NCI-H187 (cell line): ENCODE measurements at regions not wholly inside any gene's neighbourhood (a gene's known extent, or its start where the extent isn't known, plus 50 kb on each side); places are given as distances from the start of the nearest gene placed in this dataset.

ENCODE experiments used
- DNase-seq, 2 experiments: peaks; one replicate each; lab custom pipeline; 2025; lab: John Stamatoyannopoulos, UW

DNA sequence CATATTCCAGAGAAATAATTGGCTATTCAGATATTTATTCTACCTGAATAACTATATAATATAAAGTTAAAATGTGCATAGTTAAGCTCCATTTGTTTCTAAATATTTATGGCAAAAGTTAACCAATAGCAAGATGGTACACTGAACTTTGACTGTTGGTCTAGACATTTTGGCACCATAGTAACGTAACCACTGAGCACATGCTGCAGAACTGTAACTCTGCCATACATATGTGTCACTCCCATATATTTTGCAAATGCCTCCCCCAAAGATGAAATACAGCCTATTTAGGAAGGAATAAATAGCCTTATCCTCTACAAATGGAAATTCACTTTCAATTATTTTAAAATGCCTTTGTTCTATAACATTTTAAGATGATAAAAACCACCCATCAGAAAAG, 424.9 kb downstream of the CENPC start:
- DNase-seq: no peak

DNA sequence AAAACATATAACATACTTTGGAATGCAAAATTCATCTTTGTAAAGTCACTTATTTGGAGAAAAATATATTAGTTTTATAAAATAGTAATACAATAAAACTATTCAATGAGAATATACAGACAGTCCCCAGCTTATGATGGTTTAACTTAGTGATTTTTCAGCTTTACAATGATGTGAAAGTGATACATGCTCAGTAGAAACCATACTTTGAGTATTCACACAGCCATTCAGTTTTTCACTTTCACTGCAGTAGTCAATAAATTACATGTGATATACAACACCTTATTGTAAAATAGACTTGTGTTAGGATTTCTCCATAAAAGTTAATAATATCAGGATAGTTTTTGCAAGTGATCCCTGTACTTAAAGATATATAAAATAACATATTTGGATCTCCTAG, 436.0 kb downstream of the CENPC start:
- DNase-seq: no peak

DNA sequence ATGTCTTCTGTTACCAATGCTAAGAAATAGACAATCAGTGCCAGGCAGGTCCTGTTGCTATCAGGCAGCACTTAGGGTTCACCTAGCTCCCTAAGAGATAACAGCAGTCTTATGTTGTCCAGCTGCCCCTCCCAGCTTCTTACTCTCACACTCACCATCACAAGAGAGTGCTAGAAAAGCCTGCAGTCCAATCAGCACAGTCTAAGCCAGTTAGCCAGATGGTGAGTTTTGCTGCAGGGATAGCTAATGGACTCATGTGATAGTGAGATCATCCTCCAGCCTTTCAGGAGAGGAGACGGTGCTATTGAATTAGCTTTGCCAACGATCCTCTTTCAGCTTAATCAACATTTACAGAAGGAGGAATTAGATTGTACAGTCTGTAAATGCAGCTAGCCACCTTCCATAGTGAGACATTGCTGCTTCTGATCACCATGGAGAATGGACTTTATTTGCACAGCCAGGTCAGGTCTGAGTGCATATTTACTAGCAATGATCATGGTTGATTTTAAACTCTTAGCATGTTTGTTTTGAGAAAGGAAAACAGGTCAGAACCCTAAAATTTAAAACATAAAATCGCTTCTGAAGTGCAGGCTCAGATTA, 438.3 kb downstream of the CENPC start:
- DNase-seq: peak; percentile 28 to 59

DNA sequence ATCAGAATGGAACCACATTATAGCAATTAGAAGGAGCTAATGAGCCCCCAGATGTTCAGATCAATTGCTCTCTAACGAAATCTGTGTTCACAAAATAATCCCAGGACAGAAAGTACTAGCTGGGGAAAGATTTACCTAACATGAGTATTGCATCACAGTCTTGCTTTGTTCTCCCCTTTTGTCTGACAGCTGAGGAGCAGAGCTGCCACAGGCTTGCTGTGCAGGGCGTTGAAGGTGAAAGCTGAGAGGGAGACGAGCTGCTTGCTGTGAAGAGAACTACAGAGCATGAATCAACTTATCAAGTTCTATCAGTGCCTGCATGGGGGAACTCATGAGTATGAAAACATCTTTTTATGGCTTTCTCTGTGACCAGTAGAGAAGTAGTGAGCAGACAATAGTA, 441.2 kb downstream of the CENPC start:
- DNase-seq: no peak

DNA sequence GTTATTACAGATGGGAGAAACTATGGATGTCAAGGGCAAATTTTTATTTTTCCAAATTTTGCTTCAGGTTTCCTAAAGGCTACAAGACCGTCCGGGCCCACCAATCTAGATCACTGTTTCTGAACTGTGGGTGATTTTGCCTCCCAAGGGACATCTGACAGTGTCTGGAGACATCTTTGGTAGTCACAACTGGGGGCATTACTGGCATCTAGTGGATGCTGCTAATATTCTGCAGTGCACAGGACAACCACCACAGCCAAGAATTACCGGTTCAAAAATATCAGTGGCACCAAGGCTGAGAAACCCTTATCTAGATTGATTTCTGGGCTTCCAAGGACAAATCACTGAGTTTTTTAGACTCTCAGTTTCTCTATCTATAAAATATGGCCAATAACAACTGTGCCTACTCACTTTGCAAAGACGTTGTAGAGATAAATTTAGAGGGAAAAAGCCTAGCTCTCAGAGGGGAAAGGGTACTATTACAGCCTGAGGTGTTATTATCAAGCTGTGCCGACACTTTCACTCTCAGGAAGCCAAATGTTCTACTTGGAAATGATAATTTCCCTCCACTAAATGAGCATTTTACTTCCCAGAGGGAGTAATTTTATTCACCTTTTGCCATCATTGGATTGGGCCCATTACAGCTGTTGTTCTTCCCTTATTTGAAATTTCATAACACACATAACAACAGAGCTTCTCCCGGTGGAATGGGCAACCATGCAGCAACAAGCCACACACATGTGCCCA, 442.1 kb downstream of the CENPC start:
- no peak for DNase-seq

DNA sequence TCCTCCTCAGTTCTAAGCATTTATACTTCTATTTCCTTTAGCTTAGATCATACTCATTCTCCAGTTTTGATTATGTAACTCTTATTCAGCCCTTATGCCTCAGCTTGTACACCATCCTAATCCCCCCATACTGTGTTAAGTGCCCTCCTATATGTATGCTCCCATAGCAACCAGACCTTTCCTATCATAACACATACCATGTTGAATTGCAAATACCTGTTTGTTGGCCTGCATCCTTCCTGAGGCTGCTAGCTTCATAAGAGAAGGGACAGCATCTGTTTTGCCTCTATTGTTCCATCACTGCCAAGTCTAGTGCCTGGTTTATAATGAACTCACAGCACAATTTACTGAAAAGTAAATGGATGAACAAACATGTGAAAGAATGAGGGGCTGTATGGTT, 443.7 kb downstream of the CENPC start:
- no peak for DNase-seq

DNA sequence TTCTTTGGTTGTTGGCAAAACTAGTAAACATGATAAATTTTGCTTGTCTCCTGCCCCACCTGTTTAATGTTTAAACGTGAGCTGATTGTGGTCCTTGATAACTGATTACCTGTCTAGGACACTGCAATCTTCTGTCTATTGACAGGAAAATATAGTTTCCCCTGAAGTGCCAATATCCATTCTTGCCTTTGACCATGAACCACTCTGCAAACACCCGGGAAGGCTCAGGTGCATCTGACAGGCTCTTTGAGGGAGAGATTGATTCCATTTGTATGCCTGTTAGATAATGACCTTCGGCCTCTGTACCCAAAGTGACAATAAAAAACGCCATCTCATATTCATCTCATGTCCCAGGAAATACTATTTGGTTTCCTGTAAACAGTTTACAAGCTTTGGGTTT, 453.0 kb downstream of the CENPC start:
- DNase-seq: peak; percentile 16 to 27

DNA sequence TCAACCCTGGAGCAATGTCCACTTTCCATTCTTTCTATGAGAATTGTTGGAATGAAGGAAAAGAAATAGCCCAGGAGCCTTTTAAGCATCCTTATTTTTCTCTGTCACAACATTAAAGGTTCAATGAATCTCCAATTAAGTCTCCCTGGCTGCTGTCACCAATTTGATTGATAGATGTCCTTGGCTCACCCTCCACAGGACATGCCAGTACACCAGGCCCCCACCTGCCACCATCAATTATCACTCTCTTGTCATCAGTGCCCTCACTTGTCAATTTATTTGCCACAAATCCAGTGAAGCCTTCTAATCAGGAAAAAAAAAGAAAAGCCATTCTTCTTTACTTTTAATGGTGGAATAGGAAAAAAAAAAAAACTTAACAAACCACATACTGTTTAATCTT, 453.6 kb downstream of the CENPC start:
- no peak for DNase-seq

DNA sequence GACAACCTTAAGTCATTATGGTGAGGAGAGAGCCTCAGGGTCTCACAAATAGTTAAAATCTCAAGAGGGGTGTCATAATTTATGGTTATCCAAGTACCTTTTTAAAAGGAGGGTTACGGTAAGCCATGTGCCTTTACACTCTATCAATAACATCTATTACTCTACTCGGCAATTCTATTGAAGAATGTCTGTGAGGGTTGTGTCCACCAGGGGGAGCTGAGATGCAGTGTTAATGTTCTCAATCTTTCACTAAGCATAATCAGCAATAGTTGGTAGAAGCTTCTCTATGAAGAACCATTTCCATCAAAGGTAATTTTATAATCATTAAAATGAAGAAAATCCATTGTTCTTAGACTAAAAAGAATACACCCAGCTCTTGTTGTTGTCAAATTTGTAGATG, 457.4 kb downstream of the CENPC start:
- DNase-seq: peak; percentile 6 to 19

DNA sequence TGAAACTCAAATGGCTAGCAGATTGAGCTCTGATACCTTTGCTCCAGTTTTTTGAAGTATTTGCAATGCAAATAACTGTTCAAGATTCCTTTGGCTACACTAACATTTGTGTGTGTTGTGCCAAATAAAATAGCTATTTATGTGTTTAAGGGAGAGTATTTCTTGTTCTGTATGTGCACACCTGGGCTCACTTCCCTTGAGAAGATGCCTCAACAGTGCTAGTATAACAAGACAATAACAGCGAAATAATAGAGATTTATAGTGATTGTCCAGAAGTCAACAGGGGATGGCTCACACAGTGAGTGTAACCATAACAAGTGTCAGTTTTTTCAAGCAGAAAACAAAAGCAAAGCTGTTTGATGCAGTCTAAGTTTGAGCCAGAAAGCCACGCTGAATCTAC, 460.5 kb downstream of the CENPC start:
- DNase-seq: no peak

DNA sequence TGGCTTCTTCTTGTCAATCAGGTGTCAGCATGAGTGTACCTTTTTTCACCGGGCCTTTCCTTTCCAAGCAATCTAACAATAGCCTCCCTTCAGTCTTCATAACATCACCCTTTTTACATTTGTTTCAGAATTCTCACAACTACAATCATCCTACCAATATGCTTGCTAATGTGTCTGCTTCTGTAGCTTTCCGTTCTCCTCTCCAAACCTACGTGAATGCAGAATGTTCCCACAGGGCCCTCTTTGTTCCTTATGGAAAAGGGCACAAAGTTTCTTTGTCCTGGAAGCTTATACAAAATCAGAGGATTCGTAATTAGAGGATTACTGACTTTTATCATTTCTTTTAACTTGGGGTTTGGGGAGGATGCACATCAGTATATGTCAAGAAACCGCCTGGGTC, 461.8 kb downstream of the CENPC start:
- no peak for DNase-seq

DNA sequence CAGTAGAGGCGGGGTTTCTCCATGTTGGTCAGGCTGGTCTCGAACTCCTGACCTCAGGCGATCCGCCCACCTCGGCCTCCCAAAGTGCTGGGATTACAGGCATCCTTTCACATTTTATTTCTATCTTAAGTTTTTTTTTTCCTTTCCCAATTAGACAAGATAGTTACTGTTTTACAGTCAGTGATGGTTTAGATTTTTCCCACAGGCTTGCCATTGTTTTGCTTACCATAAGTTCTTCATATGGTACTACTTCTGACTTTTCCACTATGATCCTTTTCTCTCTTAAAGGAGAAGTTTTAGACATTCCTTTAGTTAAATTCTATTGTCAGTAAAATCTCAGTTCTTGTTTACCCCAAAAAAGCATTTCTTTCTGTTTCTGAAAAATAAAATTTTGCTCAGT, 462.6 kb downstream of the CENPC start:
- DNase-seq: no peak

DNA sequence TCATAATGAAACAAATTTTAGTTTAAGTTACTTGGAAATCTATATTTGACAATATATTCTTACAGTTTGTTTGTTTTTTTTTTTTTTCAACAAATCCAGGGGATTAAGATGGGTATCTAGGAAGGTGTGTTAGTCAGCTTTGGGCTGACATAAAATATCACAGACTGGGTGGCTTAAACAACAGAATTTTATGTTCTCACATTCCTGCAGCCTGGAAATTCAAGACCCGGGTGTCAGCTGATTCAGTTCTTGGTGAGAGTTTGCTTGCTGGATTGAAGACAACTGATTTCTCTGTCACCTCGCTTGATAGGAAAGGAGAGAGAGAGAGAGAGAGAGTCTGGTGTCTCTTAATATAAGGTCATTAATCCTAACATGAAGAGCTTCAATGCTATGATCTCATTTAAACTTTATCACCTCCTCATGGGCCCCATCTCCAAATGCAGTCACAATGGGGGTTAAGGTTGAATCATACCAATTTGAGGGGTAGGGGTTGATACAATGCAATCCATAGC, 465.2 kb downstream of the CENPC start:
- DNase-seq: no peak

DNA sequence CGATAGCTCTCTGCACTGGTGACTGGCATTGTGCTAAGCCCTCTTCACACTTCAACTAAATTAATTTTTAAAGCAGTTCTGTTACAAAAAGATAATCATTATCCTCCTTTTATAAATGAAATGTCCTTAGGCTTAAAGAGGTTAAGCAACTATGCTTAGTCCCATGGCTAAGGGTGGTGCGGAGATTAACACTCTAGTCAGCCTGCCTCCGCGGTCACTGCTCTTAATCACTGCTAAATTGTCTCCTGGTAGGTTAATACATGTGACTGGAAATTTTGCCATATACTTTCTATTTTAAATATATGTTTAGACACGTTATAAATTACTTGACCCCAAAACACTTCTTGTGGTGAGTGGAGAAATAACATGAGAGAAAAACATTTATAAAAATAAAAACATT, 473.7 kb downstream of the CENPC start:
- DNase-seq: no peak

DNA sequence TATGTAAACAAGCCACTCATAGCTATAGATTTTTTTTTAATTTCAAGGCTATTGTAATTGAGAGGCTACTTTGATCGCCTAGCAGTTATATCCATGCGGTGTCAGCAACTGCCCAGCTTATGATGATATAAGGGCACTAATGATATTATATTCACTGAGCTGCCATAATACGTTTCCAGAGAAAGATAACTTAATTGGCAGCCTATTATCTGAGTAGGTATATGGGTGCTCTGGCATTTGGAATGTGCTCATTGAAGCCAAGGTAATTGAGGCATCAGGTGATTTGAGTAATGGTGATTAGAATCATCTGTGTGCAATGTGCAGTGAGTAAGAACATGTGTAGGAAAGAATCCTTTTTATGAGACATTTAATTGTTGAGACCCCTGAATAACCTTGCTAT, 490.0 kb downstream of the CENPC start:
- DNase-seq: no peak

DNA sequence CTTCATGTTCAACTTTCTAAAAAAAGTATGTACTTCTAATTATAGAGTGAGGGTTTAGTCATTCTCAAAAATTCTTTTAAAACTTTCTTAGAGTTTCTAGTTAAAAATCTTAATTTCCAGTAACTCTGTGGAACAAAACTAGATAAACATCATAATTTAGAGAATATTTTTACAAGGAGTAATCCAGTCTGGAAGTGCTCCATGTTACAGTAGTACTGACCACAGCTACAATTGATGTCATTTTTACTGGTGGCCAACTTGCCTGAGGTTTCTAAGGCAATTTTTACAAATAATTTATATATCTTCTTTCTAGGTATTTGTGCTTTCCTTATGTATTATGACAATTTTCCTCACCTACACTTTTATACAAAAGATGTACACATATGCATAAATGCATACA, 490.4 kb downstream of the CENPC start:
- DNase-seq: no peak

DNA sequence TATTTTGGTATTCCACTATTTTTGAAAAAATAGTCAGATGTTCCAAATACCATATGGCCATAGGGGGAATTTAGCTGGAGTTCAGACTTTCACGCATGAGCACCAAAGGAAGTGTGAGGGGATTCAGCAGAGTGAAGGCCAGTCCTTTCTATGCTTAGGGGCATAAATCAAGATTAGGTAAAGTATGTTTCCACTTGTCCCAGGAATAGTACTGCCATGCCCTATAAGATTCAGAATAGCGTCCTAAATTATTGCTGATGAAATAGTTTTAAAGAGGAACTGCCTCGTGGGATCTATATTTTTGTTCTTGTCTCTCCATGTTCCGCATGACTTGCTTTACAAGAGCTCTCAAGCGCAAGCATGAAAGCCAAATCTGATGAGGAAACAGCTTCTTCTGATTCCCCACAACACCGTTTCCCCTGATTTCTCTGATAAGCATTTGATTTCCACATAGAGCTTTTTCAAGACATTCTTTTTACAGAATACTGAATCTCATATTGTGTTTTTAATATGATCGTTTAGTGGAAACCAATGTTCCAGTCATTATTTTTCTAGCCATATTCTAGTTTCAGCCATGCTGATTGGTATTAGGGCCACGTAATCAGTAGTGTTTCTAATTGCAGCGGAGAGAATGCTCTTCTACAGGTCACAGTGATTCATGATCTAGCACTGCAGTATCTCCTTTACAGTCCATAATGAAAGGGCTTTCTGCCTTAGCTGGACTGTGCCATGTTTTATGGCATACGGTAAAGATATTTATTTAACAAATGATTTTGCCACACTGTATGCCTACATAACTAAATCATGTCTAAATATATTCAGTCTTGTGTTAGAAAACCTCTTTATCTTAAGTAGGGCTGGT, 492.3 kb downstream of the CENPC start:
- DNase-seq: peak; percentile 90 to 93

DNA sequence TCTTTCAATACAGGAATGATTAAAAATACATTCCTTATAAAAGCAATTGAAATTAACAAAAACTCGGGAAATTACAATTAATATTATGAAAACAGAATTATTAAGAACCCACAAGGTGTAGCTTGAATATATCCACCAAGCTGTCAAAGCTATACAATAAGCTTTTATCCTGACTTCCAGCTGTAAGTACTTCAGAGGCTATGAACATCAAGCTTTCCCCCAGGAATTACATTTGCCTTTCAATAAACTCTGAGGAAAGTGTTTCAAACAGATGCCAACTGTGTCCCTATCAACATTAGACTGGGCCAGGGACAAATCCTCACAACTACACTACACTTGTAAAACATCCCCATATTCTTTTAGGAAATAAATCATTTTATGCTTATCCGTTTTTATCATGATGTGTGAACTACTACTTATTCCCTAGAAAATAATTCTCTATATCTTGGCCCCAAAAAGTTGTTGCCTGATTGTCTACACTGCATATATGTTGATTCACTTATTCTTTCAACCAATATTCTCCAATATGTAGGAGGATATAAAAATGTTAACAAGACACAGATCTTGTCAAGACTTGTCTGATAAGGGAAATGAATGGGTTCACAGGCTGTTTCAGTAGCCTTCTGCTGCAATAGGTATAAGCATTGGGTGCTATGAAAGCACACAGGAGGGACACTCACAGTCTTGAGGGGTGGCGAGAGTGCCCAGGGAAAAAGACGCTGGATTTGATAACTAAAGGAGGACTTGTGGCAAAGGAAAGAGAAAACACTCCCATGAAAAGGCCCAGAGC, 494.1 kb downstream of the CENPC start:
- no peak for DNase-seq

DNA sequence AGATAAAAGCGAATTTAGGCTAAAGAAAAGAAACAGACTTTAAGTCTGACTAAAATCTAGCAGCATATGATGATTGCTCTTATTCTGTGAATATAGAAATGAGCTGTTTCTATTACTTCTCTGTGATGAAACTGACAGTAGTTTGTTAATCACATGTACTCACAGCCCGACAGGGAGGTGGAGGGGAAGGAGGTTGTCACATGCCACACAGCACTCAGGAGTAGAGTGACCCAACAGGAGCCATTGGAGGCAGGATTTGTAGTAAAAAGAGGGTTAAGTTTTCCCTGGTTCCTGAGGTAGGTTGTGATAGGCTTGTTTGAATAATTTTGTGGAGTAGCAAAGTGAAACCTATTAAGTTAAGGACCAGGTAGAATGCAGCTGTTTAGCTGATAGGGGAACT, 495.9 kb downstream of the CENPC start:
- no peak for DNase-seq

DNA sequence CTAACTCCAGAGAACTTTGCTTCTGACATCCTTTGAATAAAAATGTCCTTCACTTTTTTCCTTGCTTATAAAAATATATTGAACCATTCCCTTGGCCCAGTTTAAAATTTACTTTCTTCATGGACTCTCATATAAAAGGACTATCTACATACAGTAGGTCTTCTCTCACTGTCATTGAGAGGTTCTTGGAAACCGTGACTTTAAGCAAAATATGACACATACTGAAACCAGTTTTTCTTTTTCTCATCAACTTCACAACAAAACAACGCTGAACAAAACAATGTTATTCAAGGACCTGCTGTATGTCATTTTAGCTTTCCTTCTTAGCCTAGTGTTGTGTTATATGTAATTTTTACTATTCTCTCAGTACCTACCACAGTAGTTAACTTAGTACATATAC, 496.8 kb downstream of the CENPC start:
- no peak for DNase-seq

DNA sequence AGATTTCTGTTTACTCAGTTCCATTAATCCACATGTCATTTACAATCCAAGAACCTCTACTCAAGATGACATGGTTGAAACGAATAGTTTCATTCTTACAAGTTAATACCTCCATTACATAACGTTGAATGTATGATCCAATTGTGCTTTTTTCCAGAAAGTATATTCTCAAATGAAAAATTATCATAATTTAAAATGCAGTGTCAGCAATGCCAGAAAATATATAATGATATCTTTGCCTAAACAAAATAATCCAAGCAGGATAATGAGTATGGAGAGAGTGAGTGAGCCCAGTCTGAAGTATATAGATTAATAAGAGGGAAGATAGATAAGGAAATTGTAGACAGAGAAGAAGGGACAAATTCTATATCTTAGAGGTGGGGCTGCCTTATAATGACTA, 505.0 kb downstream of the CENPC start:
- DNase-seq: no peak

DNA sequence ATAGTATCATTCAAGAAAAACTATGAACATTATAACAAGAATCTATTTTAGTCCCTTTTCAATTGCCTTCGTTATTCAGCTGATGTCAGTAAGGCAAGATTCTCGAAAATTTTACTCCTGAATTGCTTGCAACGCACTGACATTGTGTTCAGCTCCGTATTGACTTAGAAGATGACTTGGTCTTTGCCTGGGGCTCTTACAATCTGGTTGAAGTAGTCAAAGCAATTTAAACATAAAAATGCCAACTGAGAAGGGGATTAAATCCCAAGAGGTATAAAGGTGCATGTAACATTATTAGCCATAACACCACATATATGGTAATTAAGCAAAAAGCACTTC, 507.1 kb downstream of the CENPC start:
- DNase-seq: no peak
